HG03460 (cell line): ENCODE measurements at regions not wholly inside any gene's neighbourhood (a gene's known extent, or its start where the extent isn't known, plus 50 kb on each side); places are given as distances from the start of the nearest gene placed in this dataset.
"Not testable (repeated sequence)": the region's sequence is repeated elsewhere in the genome, so short reads cannot be mapped to it uniquely, and the experiment has no call there.

Experiments
- ATAC-seq: cut with Tn5 transposase; IDR thresholded peaks from one replicate; pipeline ENCODE4 v1.9.1; 2021; ENCODE audit not compliant: unreplicated experiment

DNA sequence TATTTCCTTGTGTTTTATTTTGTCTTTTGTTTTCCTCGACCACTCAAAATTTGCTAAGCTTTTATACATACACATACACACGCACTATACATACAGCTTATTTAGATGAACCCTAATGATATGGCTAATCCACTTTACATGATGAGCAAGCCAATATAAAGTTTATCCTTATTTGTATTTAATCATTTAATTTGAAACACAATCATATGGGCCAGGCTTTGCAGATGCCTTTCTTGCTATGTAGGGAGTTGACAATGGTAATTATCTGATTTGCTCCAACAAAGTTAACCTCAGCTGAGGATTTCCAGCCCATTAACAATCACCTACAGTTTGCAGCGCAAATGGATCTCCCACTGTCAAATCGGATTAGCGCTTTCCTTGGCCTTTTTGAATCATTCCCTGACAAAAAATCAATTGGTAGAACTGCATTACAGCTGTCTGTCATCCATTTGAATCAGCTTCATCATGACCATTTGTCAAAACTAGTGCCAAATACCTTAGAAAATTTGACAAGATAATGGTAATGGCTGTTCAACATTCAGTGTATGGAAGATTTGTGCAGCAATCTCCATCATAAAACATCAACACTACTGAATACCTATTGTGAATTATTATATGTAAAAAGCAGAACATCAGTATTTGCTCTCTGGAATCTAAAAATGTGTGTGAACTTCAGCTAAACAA is 352.6 kb downstream of the MRPL39 start:
- ATAC-seq = no peak

DNA sequence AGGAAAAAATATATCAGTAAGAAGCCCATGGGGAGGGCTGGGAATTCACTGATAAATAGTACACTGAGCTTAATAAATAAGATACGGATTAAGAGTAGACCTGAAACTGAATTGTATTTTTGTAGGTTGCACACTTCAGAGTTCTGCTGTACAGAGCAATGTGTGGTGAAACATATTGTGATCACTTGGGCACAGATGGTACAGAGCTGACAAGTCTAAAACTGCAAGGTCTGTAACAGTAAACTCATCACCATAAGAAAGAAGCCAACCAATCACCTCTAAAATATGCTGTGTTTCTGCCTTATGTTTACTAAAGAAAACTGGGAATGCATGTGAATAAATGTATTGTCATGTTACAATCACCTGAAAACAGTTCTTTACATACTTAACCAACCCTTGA is 360.7 kb downstream of the MRPL39 start:
- ATAC-seq = no peak

DNA sequence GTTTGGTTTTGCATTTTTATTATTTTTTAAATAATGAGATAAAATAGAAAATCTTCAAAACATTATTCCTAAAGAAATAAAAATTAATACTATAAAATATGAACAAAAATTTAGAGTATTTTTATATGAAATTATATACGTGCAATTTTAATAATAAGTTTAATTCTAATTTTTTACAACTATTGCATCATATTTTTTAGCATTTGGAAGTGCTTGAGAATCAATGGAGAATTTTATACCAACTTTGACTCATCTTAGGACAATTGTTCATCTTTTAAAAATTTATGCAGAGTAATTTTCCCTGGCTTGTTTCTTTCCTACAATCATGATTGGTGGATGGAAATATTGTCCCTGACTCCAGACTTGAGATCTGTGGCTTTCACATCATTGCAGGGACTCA is 362.5 kb downstream of the MRPL39 start:
- ATAC-seq = no peak

DNA sequence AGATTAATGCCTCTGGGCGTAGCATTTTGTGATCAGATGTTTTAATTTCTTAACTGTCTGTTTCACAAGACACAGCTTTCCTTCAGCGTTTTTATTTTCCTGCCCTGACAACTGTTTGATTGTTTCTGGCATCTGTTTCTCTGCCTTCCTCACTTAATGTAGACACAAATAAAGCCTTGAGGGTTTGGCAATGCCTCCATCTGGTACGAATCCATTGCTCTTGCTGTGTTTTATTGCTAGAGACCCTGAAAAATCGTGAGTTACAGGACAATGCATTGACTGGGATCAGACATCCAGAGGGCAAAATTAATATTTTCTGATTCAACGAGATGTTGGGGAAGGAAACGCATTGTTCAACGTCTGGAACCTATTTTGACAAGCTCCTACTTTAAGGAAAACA is 363.5 kb downstream of the MRPL39 start:
- no peak for ATAC-seq

DNA sequence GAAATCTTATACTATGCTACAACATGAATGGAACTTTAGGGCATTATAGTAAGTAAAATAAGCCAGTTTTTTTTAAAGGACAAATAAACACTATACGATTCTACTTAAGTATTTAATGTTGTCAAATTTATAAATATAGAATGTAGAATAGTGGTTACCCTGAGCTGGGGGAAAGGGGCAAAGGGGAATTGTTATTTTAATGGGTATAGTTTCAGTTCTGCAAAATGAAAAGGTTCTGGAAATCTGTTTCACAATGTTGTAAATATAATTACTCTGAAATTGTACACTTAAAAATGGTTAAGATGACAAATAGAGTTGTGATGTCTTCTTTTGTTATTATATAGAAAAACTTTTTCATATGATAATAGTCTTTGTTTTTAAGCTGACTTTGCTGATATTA is 366.3 kb downstream of the MRPL39 start:
- no peak for ATAC-seq

DNA sequence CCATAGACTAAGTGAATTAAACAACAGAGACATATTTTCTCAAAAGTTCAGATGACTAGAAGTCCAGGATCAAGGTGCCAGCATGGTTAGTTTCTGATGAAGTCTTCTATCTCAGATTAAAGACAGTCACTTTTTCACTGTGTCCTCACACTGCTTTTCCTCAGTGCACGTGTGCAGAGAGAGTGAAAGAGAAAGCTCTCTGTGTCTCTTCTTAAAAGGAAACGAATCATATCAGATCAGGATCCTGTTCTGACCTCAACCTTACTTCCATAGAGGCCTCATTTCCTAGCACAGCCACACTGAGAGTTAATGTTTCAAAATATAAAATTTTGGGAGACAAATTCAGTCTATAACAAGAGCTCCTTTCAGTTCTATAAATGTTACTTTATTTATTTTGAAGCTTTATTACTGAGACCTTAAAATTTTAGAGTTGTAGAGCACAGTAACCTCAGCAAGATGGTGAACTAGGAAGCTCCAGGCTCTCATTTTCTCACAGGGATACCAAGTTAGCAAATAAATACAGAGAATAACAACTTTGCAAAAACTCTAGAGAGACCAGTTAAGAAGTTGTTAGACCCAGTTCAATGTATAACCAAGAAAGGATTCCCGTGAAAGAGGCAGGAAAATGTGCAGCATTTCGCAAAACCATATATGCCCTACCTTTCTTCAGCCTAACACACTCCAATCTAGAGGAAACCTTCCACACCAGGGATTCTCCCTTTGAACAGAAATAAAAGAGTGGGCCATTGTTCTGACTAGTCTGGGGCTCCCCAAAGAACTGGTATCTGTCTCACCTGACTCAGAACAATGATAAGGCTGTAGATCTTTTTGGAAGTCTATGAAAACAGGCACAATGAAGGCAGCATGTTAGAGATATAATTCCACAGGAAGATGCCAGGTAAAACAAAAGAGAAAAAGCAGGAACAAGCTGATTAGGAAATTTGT is 372.2 kb downstream of the MRPL39 start:
- ATAC-seq = peak; percentile 89

DNA sequence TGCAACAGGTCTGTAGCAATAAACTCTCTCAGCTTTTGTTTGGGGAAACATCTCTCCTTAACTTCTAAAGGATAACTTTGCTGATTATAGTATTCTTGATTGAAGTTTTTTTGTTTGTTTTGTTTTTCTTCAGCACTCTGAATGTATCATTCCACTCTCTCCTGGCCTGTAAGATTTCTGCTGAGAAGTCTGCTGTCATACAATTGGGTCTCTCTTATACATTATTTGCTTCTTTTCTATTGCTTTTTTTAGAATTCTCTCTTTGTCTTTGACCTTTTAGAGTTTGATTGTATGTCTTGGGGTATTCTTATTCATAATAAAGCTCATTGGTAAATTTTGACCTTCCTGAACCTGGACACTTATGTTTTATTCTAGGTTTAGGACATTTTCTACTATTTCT is 386.3 kb downstream of the MRPL39 start:
- no peak for ATAC-seq

DNA sequence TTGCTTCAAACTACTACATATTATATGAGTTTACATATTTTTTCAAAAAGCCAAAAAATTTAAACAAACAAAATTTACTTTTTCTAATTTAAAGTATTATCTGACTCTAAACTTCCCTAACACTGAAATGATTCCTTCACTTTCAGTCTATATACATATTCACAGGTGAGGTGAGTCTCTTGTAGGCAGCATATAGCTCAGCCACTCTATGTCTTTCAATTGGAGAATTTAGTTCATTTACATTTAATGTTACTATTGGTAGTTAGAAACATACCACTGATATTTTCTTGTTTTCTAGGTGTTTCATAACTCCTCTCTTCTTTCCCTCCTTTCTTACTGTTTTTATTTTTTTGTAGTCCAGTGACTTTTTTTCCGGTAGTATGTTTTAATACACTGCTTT is 387.1 kb downstream of the MRPL39 start:
- ATAC-seq = no peak

DNA sequence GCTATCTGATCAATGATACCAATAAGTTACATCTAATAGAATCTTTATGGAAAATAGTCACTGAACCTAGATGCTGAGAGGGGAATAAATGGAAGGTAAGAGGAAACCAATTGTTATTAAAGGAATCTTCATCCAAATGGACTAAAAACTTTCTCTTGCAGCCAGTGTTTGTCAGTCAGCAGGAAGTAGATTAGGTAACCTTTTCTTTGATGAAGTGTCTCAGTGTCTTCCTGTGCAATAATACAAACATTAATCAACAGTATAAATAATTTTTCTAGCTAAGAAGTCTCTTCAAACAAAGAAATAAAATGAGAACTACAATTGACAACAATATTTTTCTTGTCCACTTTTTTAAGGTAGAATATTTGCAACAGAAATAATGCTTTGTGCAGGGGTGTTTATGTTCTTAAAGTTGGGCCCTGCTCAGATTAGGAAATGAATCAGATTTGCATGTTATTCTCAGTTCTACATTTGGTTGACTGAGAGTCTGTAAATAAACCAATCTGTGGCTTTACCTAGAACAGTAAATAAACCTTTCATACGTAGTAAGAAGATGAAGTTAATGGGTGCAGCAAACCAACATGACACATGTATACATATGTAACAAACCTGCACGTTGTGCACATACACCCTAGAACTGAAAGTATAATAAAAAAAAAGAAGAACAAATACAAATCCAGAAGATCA is 391.4 kb downstream of the MRPL39 start:
- ATAC-seq = peak; percentile 97

DNA sequence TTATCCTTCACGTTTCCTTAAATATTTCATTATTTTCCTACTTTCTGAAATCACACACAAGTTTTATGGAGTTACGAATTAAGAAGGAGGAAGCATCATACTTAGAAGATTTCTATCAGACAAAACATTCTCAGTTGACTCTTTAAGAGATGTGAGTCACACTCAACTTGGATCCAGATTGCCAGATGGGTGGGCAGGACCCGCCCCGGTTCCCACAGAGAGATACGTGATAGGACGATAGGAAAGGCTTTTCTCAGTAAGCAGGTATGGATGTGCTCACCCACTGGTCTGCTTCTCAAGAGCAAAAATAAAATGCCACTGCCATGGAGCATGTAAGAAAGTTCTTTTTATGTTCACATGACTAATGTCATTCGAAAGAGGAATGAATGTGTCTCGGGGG is 392.6 kb downstream of the MRPL39 start:
- no peak for ATAC-seq

DNA sequence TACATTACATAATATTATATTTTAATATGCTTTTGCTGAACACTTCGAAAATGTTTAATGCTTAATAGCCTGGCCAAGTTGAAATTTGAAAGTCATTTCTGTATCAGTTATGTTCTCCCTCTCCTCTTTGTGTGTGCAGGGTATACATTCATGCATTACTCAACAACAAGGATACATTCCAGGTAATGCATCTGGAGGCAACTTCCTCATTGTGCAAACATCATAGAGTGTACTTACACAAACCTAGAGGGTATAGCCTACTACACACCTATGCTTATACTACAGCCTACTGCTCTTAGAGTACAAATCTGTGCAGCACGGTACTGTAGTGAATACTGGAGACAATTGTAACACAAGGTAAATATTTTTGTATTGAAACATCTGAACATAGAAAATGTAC is 407.3 kb downstream of the MRPL39 start:
- ATAC-seq = no peak

DNA sequence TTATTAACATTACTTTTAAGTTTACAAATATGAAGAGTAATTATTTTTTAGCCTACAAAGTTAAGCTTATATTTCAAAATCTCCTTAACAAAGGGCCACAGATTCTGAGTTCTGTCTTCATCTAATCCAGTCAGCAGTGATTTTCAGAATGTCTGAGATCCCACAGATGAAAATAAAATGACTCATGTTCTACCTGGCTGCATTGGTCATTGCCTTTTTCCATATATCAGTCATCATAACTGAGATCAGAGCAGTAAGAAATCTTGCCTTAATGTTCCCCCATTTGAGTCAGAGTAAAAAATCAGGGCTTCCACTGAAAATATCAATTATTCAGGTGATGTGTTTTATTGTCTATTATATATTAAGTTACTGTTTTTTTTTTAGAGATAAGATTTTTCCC is 416.1 kb downstream of the MRPL39 start:
- peak; percentile 33 for ATAC-seq

DNA sequence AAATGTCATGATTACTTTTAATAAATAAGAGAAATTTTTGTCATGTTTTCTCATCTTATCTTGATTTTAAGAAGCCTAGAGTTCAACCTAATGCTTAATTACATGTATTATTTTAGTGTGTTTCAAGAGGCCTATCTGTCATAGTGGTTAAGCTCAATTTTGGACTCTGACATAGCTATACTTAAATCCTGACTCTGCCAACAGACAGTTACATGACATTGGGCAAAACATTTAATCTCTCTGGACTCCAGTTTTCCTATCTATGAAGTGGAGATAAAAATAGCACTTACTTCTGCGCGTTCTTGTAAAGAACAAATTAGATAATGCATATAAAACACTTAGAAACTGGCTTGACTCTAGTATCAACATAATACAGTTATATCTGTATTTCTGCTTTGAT is 417.8 kb downstream of the MRPL39 start:
- no peak for ATAC-seq

DNA sequence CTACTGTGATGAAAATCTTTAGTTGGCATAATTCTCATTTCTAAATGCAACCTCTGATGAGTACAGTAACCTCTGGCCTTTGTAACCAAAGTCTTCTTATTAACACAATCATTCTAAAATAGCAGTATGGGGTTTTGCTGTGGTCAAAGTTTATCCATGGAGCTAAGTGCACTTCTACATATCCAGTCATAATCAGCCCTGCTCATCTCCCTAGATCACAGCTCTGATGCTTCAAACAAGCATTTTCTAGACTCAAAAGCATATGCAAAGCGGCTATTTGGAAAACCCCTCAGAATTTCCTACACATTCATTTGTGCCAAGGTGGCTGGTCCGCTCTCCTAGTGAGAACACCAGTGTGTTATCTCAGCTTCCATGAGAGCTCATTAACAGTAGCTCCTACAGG is 418.6 kb downstream of the MRPL39 start:
- ATAC-seq = peak; percentile 67

DNA sequence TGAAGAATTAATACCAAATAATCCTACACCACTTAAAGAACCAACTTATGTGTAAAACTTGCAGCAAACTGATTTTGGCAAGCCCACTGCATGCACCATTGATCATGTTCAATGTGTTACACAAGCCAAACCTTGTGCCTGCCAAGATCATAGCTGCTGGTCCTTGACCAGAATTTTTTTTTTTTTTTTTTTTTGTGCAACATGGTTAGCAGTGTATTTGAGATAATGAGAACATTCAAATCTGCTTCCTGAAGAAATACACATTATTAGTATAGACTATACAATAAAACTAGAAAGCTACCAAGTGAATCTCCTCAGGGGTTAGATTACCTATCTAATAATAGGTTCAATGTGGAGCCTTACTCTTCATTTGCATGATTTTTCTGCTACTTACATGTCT is 421.0 kb downstream of the MRPL39 start:
- ATAC-seq = peak; percentile 42

DNA sequence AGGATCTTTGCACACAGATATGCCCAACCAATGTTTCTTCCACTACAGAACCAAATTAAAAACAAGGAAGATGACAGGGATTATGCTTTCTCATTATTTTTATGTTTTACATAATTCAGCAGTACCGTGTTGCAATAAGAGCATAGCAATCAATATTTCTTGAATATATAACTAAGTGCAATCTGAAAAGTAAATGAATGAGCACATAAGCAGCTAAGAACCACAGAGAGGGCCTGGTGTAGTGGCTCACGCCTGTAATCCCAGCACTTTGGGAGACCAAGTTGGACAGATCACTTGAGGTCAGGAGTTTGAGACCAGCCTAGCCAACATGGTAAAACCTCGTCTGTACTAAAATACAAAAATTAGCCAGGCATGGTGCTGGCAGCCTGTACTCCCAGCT is 423.7 kb downstream of the MRPL39 start:
- ATAC-seq = no peak

DNA sequence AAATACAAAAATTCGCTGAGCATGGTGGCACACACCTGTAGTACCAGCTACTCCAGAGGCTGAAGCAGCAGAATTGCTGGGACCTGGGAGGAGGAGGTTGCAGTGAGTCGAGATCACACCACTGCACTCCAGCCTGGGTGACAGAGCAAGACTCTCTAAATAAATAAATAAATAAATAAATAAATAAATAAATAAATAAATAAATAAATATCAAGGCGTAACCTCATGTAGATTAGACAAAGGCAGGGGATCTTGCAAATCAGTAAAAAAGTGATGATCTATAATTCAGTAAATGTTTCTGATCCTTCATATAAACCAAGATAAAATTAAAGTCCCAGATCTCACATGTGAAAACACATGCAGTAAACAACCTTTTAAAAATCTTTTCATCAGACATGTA is 425.6 kb downstream of the MRPL39 start:
- not testable (repeated sequence) for ATAC-seq

DNA sequence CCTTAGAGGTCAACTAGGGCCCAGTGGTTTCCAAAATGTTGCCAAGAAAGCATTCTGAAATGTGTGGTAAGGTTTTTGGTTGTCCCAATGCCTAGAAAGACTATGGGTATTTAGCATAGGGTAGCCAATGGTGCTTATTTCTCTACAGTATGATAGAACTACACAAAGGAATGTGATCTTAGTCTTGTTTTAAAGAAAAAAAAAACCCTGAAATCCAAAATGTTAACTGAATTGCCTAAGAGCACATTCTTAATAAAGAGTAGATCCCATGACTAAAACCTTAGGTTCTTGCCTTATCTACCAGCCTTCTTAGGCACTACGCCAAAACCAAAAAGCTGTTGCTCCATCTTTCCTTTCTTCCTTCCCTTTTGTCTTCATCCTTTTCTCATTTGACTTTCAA is 428.2 kb downstream of the MRPL39 start:
- no peak for ATAC-seq

DNA sequence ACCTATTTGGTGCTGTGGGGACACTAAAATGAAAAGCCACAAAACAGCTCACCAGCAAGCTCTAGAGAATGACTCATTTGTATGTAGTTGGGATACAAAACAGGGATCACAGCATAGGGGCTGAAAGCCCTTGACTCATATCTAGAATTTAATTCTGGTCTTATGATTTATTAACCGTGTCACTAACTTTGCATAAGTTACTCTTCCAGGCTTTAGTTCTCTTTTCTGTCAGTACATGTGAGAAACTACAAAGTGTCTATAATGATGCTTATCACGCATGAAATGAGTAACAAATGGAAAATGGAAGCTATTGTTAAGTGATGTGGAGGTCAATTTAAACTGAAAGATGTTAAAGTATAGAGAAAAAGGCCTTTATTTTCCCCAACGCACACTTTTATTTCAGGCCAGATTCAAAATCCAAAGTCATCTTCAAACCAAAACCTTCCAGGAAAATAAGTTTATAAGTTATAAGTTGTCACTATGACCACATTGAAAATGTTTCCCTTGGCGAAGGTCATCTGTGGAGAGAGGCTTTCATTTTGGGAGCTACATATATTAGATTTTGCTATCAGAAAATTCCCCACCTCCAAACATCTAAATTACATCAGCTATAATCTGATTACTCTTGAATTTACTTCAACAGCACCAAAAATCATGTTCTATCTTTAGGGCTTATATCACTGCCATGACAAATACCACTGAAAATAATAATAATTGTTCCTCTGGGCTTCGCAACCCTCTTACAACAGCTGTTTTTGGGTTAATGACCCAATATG is 430.5 kb downstream of the MRPL39 start:
- peak; percentile 89 for ATAC-seq

DNA sequence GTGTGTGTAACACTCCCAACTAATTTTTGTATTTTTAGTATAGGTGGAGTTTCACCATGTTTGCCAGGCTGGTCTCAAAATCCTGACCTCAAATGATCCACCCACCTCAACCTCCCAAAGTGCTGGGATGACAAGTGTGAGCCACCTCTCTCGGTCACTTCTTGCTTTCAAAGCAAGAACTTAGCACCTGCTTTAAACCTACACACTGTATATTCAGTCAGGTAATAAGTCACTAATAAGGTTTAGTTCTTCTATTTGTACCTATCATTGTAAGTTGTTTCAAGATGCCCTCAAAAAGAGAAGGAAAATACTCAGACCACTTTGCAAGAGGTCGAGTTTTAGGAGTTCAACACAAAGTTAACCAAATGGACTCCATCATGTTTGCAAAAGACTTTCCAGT is 431.3 kb downstream of the MRPL39 start:
- peak; percentile 55 for ATAC-seq

DNA sequence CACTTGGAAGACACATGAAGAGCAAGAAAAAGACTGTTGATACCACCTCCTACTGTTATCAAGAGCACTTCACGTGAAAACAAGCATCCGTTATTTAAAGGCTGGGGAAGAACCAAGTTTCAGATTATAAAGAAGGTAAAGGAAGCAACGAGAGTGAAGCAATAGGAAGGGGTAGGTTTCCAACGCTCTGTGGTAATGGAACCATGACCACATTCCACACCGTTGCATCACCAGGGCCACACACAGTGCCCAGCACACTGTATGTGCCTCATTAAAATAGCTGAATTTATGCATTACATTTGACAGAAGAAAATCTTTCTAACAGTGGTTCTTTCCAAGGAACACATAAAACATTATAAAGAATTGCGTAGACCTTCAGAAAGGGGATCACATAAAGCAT is 435.8 kb downstream of the MRPL39 start:
- ATAC-seq = no peak
